ENCODE measurements at regions not wholly inside any gene's neighbourhood (a gene's known extent, or its start where the extent isn't known, plus 50 kb on each side); places are given as distances from the start of the nearest gene placed in this dataset.

DNA sequence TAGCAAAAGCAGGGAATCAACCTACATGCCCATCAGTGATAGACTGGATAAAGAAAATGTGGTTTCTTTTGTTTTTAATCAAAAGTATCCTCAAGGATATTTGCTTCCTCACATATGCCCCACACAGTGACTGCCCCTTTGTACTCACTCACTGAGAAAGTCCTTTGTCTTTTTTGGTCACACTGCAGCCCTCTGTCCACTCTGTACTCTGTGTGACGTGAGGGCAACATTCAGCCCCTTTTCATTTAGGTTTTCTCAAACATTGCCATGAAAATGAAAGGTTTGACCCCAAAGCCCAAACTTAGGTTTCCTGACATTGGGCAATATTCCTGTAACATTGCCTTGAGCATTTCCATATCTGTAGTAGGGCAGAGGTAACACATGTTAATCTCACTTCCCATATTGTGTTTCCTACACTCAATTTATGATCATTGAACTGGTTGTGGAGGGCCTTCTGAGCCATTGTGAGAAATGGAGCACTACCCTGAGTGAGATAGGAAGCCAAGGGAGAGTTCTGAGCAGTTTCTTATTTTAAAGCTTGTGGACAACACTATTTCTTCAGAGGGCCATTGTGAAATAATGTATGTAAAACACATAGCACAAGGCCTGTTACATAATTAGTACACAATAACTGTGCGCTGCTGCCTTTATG lies 501.9 kb upstream of the C1orf87 start:
- DNase-seq: no peak

- no peak for DNase-seq
Observed at GRCh38 chr1:60573726-60574409, 500.3 kb upstream of the C1orf87 start.

- DNase-seq: no peak
Observed at GRCh38 chr1:60573121-60573520, 499.6 kb upstream of the C1orf87 start.

GRCh38 chr1:60572378-60572777 lies 498.8 kb upstream of the C1orf87 start:
- no peak for DNase-seq

- DNase-seq: no peak
Observed at GRCh38 chr1:60571811-60572210, 498.2 kb upstream of the C1orf87 start.

GRCh38 chr1:60569189-60569588 lies 495.6 kb upstream of the C1orf87 start:
- DNase-seq: no peak

GRCh38 chr1:60567256-60567655 lies 493.7 kb upstream of the C1orf87 start:
- DNase-seq: no peak

- DNase-seq: no peak
Observed at GRCh38 chr1:60564916-60565750, 491.6 kb upstream of the C1orf87 start.

GRCh38 chr1:60563777-60564535 lies 490.4 kb upstream of the C1orf87 start:
- no peak for DNase-seq

GRCh38 chr1:60562740-60563139 lies 489.2 kb upstream of the C1orf87 start:
- DNase-seq: no peak

DNA sequence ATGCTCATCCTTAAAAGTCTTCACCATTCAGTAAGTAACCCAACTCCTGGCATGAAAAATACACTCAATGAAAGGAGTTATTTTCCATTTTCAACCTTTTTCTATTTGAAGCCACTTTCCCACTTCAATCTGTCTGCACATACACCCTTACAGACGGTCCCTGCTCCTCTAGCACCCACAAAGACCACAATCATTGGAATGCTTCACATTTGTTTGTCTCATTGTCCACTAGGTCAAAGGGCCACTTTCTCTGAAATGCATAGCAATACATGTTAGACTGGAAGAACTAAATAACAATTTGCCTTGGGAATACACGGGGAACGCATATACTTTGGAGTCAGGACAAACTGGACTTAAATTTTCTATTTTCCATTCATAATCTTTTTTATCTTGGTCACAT lies 487.1 kb upstream of the C1orf87 start:
- DNase-seq: no peak

- DNase-seq: no peak
Observed at GRCh38 chr1:60558236-60558635, 484.7 kb upstream of the C1orf87 start.

DNA sequence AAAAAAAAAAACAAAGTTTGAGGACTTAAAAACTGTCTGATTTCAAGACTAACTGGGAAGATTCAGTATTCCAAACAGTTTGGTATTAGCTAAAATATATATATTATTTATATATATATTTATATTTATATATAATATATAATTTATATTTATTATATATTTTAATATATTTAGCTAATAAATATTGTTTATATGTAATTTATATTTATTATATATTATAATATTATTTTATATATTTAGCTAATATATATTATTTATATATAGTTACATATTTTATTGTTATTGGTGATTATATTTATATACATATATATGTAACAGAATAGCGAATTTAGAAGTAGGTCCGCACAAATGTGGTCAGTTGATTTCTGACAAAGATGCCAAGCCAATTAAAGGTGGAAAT lies 480.2 kb upstream of the C1orf87 start:
- DNase-seq: no peak

DNA sequence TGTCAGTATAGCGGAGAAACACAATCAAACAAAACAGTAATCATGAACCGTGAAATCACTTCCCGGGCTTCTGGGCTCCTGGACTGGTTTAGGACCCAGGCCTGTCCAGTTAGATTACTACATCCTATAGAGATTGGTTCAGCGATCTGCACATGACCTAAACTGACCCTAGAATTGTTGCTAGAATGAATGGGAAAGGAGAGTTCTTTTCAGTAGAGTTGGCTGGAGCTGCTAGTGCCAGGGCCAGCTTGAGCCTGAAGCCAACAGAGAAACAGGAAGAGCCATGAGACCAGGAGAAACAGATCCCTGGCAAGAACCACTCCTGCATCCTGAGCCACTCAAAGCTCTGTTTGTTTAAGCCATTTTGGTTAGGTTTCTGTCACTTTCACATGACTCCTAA lies 474.3 kb upstream of the C1orf87 start:
- no peak for DNase-seq

GRCh38 chr1:60541831-60542532 lies 468.4 kb upstream of the C1orf87 start:
- no peak for DNase-seq

GRCh38 chr1:60540141-60540540 lies 466.6 kb upstream of the C1orf87 start:
- no peak for DNase-seq

DNA sequence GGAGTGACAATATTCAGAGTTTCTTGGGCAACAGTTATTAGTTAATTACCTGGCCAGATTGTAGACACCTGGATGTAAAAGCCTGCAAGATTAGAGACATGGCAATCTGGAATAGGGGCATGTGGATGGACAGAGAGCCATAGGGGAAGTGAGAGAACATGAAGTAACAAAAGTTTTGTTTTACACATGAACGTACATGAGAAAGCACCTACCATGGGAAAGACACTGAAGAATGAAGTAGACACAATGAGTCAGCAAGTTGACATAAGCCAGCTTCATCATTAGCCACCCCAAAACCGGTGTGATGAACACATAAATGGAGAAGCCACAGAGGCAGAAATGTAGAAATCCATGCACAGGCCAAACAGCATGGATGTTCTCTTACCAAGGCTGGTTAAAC lies 462.1 kb upstream of the C1orf87 start:
- no peak for DNase-seq

DNA sequence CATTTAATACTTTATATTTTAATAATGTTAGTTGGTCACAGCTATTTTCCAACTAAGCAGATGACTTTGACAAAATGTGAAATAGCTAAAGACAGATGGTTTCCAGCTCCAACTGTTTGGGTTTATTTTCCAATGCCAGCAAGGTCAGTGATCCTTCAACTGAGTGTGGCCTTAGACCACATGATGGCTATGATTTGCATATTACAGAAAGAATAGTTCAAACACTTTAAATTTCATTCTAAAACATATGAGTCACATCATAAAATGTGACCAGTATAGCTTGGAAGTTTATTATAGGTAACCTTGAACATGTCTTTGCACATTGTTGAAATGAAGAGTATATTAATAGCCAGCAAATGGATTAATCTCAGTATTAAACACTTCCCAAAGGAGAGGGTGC lies 454.0 kb upstream of the C1orf87 start:
- no peak for DNase-seq

DNA sequence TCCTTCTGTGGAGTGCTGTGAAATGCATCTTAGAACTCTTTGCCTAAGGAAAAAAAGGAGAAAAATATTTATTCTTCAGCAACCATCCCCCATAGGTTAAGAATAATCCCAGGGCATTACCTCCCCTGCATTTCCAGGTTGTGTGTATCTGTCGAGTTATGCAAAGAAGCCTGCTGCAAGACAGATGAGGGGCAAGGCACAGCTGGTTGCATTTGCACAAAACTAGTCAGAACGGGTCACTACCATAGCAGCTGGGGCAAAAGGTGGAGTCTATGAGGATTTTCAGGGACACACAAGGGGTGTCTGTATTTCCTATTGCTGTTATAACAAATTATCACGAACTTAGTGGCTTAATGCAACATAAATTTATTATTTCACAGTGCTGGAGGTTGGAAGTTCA lies 443.4 kb upstream of the C1orf87 start:
- no peak for DNase-seq

GRCh38 chr1:60510162-60510561 lies 436.6 kb upstream of the C1orf87 start:
- DNase-seq: no peak

- no peak for DNase-seq
Observed at GRCh38 chr1:60504206-60504840, 430.8 kb upstream of the C1orf87 start.

All from stimulated activated CD4-positive, alpha-beta T cell treated with anti-CD3 and anti-CD28 coated beads, Interleukin-2, amount 100 ng/mL, for 48 hours (primary cell).